ENCODE measurements at regions not wholly inside any gene's neighbourhood (a gene's known extent, or its start where the extent isn't known, plus 50 kb on each side); places are given as distances from the start of the nearest gene placed in this dataset.

GRCh38 chr1:114315631-114316030 is 162.0 kb upstream of the SYT6 start:
- Histone ChIP-seq H3K9me3 (ENCODE audit: control insufficient read depth in 4 of 4, insufficient read depth in 3 of 4, low read length in 3 of 4) (no peaks in the 10 kb centered on the region), H3K27me3 (ENCODE audit: control insufficient read depth in 3 of 3, insufficient read depth in 3 of 3, low read length in 2 of 3) (no peaks in the 10 kb centered on the region), H3K36me3 (ENCODE audit: control insufficient read depth in 4 of 4, insufficient read depth in 4 of 4, low read length in 4 of 4) (no peaks in the 10 kb centered on the region), H3K4me1 (ENCODE audit: control insufficient read depth in 5 of 5, insufficient read depth in 5 of 5, low read length in 5 of 5) (peaks cover 0 to 10% (median 0%) of the 10 kb centered on the region in 5 donors), H3K4me3 (no peak overlapping the region), H3K27ac (ENCODE audit: low read depth in 1 of 2, low read length in 1 of 2) (no peak overlapping the region), H3K9ac (ENCODE audit: insufficient read depth in 1 of 2, low read length in 2 of 2) (no peak overlapping the region)
- no peak for ATAC-seq (ENCODE audit: insufficient read depth, low FRiP score)
- no peak for DNase-seq
- no peak for TF ChIP-seq CTCF (IDR thresholded peaks at IDR 0.05; ENCODE audit: control extremely low read depth, extremely low read depth)

GRCh38 chr1:114314576-114314975 is 160.9 kb upstream of the SYT6 start:
- no peak for TF ChIP-seq CTCF (IDR thresholded peaks at IDR 0.05; ENCODE audit: control extremely low read depth, extremely low read depth)
- no peak overlapping the region for H3K9ac ChIP-seq (ENCODE audit: insufficient read depth in 1 of 2, low read length in 2 of 2)
- H3K36me3 ChIP-seq (ENCODE audit: control insufficient read depth in 4 of 4, insufficient read depth in 4 of 4, low read length in 4 of 4), result no peaks in the 10 kb centered on the region
- no peaks in the 10 kb centered on the region for H3K9me3 ChIP-seq (ENCODE audit: control insufficient read depth in 4 of 4, insufficient read depth in 3 of 4, low read length in 3 of 4)
- no peak overlapping the region for H3K27ac ChIP-seq (ENCODE audit: low read depth in 1 of 2, low read length in 1 of 2)
- WGBS, 2 donors, result 83 to 86% methylated on average over 3 of the region's 3 CpGs
- peaks cover 0 to 9% (median 0%) of the 10 kb centered on the region in 5 donors for H3K4me1 ChIP-seq (ENCODE audit: control insufficient read depth in 5 of 5, insufficient read depth in 5 of 5, low read length in 5 of 5)
- no peaks in the 10 kb centered on the region for H3K27me3 ChIP-seq (ENCODE audit: control insufficient read depth in 3 of 3, insufficient read depth in 3 of 3, low read length in 2 of 3)
- DNase-seq (no peak), ATAC-seq (ENCODE audit: insufficient read depth, low FRiP score) (no peak)
- no peak overlapping the region for H3K4me3 ChIP-seq

GRCh38 chr1:114314098-114314497 is 160.4 kb upstream of the SYT6 start:
- ATAC-seq (ENCODE audit: insufficient read depth, low FRiP score) (no peak), DNase-seq (no peak)
- H3K9ac ChIP-seq (ENCODE audit: insufficient read depth in 1 of 2, low read length in 2 of 2), result no peak overlapping the region
- no peak overlapping the region for H3K4me3 ChIP-seq
- H3K4me1 ChIP-seq (ENCODE audit: control insufficient read depth in 5 of 5, insufficient read depth in 5 of 5, low read length in 5 of 5), result peaks cover 0 to 6% (median 0%) of the 10 kb centered on the region in 5 donors
- 47 to 100% methylated on average over 1 of the region's 1 CpG for WGBS, 2 donors
- no peaks in the 10 kb centered on the region for H3K27me3 ChIP-seq (ENCODE audit: control insufficient read depth in 3 of 3, insufficient read depth in 3 of 3, low read length in 2 of 3)
- H3K36me3 ChIP-seq (ENCODE audit: control insufficient read depth in 4 of 4, insufficient read depth in 4 of 4, low read length in 4 of 4), result no peaks in the 10 kb centered on the region
- no peaks in the 10 kb centered on the region for H3K9me3 ChIP-seq (ENCODE audit: control insufficient read depth in 4 of 4, insufficient read depth in 3 of 4, low read length in 3 of 4)
- TF ChIP-seq CTCF (IDR thresholded peaks at IDR 0.05; ENCODE audit: control extremely low read depth, extremely low read depth), result no peak
- no peak overlapping the region for H3K27ac ChIP-seq (ENCODE audit: low read depth in 1 of 2, low read length in 1 of 2)

- H3K4me3 ChIP-seq, result no peak overlapping the region
- no peaks in the 10 kb centered on the region for H3K9me3 ChIP-seq (ENCODE audit: control insufficient read depth in 4 of 4, insufficient read depth in 3 of 4, low read length in 3 of 4)
- WGBS, 2 donors, result 33 to 41% methylated on average over 3 of the region's 3 CpGs
- H3K9ac ChIP-seq (ENCODE audit: insufficient read depth in 1 of 2, low read length in 2 of 2), result no peak overlapping the region
- H3K27me3 ChIP-seq (ENCODE audit: control insufficient read depth in 3 of 3, insufficient read depth in 3 of 3, low read length in 2 of 3), result no peaks in the 10 kb centered on the region
- H3K4me1 ChIP-seq (ENCODE audit: control insufficient read depth in 5 of 5, insufficient read depth in 5 of 5, low read length in 5 of 5), result peaks cover 0 to 6% (median 0%) of the 10 kb centered on the region in 5 donors
- H3K36me3 ChIP-seq (ENCODE audit: control insufficient read depth in 4 of 4, insufficient read depth in 4 of 4, low read length in 4 of 4), result no peaks in the 10 kb centered on the region
- ATAC-seq (ENCODE audit: insufficient read depth, low FRiP score), result no peak
- TF ChIP-seq CTCF (IDR thresholded peaks at IDR 0.05; ENCODE audit: control extremely low read depth, extremely low read depth), result no peak
- peak; percentile 24 to 89 (median 85) for DNase-seq
- no peak overlapping the region for H3K27ac ChIP-seq (ENCODE audit: low read depth in 1 of 2, low read length in 1 of 2)
Measured at GRCh38 chr1:114310695-114311271, 157.1 kb upstream of the SYT6 start.
